Stimulated activated CD4-positive, alpha-beta T cell treated with anti-CD3 and anti-CD28 coated beads, Interleukin-2, amount 100 ng/mL, for 48 hours (primary cell): ENCODE measurements at regions not wholly inside any gene's neighbourhood (a gene's known extent, or its start where the extent isn't known, plus 50 kb on each side); places are given as distances from the start of the nearest gene placed in this dataset.
A peak's percentile ranks its signal among the peaks of the same experiment; 100 is the strongest.

ENCODE experiments used
- DNase-seq, 2 donors: peaks; one replicate each; pipeline ENCODE4 v3.0.0-alpha.2; 2020

- no peak for DNase-seq
Observed at GRCh38 chrX:17206584-17206983, 168.4 kb upstream of the NHS start.

- no peak for DNase-seq
Observed at GRCh38 chrX:17214962-17215361, 160.0 kb upstream of the NHS start.

- DNase-seq: no peak
Observed at GRCh38 chrX:17226736-17227135, 148.3 kb upstream of the NHS start.

- DNase-seq: no peak
Observed at GRCh38 chrX:17237146-17237545, 137.9 kb upstream of the NHS start.

- DNase-seq: peak; percentile 15
Observed at GRCh38 chrX:17242470-17242869, 132.5 kb upstream of the NHS start.

- DNase-seq: no peak
Observed at GRCh38 chrX:17247144-17247543, 127.9 kb upstream of the NHS start.

- no peak for DNase-seq
Observed at GRCh38 chrX:17262123-17262522, 112.9 kb upstream of the NHS start.

- DNase-seq: no peak
Observed at GRCh38 chrX:17266136-17266535, 108.9 kb upstream of the NHS start.

GRCh38 chrX:17278961-17279360 lies 96.0 kb upstream of the NHS start:
- no peak for DNase-seq

GRCh38 chrX:17285983-17286382 lies 89.0 kb upstream of the NHS start:
- no peak for DNase-seq

- DNase-seq: no peak
Observed at GRCh38 chrX:17291171-17291900, 83.7 kb upstream of the NHS start.

- DNase-seq: no peak
Observed at GRCh38 chrX:17292111-17292527, 82.9 kb upstream of the NHS start.

GRCh38 chrX:17294561-17294960 lies 80.4 kb upstream of the NHS start:
- DNase-seq: no peak

- no peak for DNase-seq
Observed at GRCh38 chrX:17295791-17296190, 79.2 kb upstream of the NHS start.

GRCh38 chrX:17298564-17298963 lies 76.4 kb upstream of the NHS start:
- DNase-seq: no peak

GRCh38 chrX:17299206-17299605 lies 75.8 kb upstream of the NHS start:
- DNase-seq: no peak

GRCh38 chrX:17323397-17323796 lies 51.6 kb upstream of the NHS start:
- no peak for DNase-seq
